ENCODE measurements at regions not wholly inside any gene's neighbourhood (a gene's known extent, or its start where the extent isn't known, plus 50 kb on each side); places are given as distances from the start of the nearest gene placed in this dataset.

DNA sequence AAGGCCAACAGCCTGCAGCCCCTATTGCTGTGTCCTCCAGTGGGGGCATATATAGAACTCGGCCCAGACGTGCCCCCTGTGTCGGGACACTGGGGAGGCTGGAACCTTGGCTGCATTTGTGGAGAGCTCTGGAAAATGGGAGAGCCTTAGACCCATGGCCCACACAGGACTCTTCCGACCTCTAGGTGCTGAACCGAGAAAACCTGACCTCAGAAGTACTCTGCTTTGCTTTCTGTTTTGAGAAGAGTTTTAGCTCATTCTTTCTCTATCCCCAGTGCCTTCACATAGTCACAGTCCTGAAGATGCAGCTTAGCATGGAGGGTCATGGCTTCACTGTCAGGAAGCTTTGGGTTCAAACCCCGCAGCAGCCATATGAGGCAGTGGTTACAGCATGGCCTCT is 271.8 kb upstream of the B3GAT1 start:
- TF ChIP-seq CTCF (IDR thresholded peaks at IDR 0.05) = no peak
- no peak for TF ChIP-seq POLR2A (IDR thresholded peaks at IDR 0.05)

All from adrenal gland (tissue), 5 donors.